ENCODE measurements at regions not wholly inside any gene's neighbourhood (a gene's known extent, or its start where the extent isn't known, plus 50 kb on each side); places are given as distances from the start of the nearest gene placed in this dataset.

GRCh38 chr13:21799671-21800070 is 128.8 kb downstream of the FGF9 start:
- Histone ChIP-seq H3K9ac (replicated peaks in 1 of 4; ENCODE audit: extremely low read depth in 1 of 4, low read depth in 3 of 4, low read length in 3 of 4) (no peak overlapping the region), H3K14ac (ENCODE audit: insufficient read length) (no peak overlapping the region), H3K4me3 (ENCODE audit: extremely low read depth in 1 of 4, insufficient read depth in 2 of 4, low read depth in 3 of 4, low read length in 4 of 4) (no peak overlapping the region), H3K56ac (replicated peaks; ENCODE audit: insufficient read length, low read depth, low read length) (no peak overlapping the region), H3K36me3 (ENCODE audit: control insufficient read depth in 2 of 4, insufficient read depth in 4 of 4, low read length in 3 of 4) (no peaks in the 10 kb centered on the region), H4K20me1 (replicated peaks in 1 of 2; ENCODE audit: control insufficient read depth in 1 of 2, insufficient read depth in 2 of 2, low read length in 2 of 2) (no peaks in the 10 kb centered on the region), H2BK15ac (ENCODE audit: low read length) (no peak overlapping the region), H3K18ac (ENCODE audit: extremely low read depth, low read length) (no peak overlapping the region), H2AFZ (ENCODE audit: low read length) (no peak overlapping the region), H3K4me2 (ENCODE audit: insufficient read depth in 1 of 2, low read depth in 2 of 2, low read length in 2 of 2) (no peak overlapping the region), H3K23ac (ENCODE audit: insufficient read length) (no peak overlapping the region), H2BK5ac (ENCODE audit: low read depth, low read length) (no peak overlapping the region), H3K79me2 (ENCODE audit: control insufficient read depth in 1 of 2, insufficient read depth in 2 of 2, low read length in 2 of 2) (no peaks in the 10 kb centered on the region), H2BK20ac (ENCODE audit: low read length) (no peak overlapping the region), H3K4me1 (replicated peaks in 1 of 4; ENCODE audit: control insufficient read depth in 3 of 4, insufficient read depth in 4 of 4, low read length in 3 of 4) (no peaks in the 10 kb centered on the region), H3K27me3 (replicated peaks in 1 of 4; ENCODE audit: control insufficient read depth in 3 of 4, extremely low read depth in 1 of 4, insufficient read depth in 3 of 4, low read length in 3 of 4) (no peaks in the 10 kb centered on the region), H3K23me2 (ENCODE audit: low read depth, low read length) (no peaks in the 10 kb centered on the region), H3K9me3 (ENCODE audit: insufficient read depth in 2 of 2, low read depth in 1 of 2, low read length in 1 of 2) (no peaks in the 10 kb centered on the region), H2BK120ac (replicated peaks; ENCODE audit: low read depth, low read length) (no peak overlapping the region), H4K5ac (ENCODE audit: insufficient read length, low read depth, low read length) (no peak overlapping the region), H4K8ac (ENCODE audit: extremely low read depth, insufficient read depth, low read length) (peak overlapping the region; percentile 29; the same call in 1 of the 2 replicates), H4K91ac (replicated peaks; ENCODE audit: insufficient read length, low read length) (no peak overlapping the region), H3K79me1 (ENCODE audit: low read depth, low read length) (no peaks in the 10 kb centered on the region), H2AK5ac (ENCODE audit: low read depth, low read length) (no peak overlapping the region), H2BK12ac (ENCODE audit: low read depth, low read length) (no peak overlapping the region), H3K27ac (ENCODE audit: low read depth, low read length) (no peak overlapping the region), H3K4ac (replicated peaks; ENCODE audit: insufficient read length, low read depth, low read length) (no peak overlapping the region)
- TF ChIP-seq CHD2 (IDR thresholded peaks at IDR 0.05; ENCODE audit: low read length): no peak
- TF ChIP-seq CEBPB (IDR thresholded peaks at IDR 0.05; ENCODE audit: low read depth, low read length): no peak
- no peak for TF ChIP-seq CHD1 (IDR thresholded peaks at IDR 0.05; ENCODE audit: low read depth, low read length)
- no peak for TF ChIP-seq ATF3 (IDR thresholded peaks at IDR 0.05; ENCODE audit: insufficient read depth, low read depth, low read length)
- TF ChIP-seq BCL11A (IDR thresholded peaks at IDR 0.05; ENCODE audit: low read depth in 2 of 2, low read length in 2 of 2): no peak
- no peak for TF ChIP-seq EP300 (IDR thresholded peaks at IDR 0.05; ENCODE audit: borderline replicate concordance in 1 of 2, low read depth in 2 of 2, low read length in 2 of 2)
- ChIA-PET POLR2A (ENCODE audit: partially characterized antibody) (no interaction called here), CTCF (ENCODE audit: partially characterized antibody) (no interaction called here)
- DNase-seq (ENCODE audit: low read depth in 1 of 2, low spot score in 2 of 2): no peak
- no peak for FAIRE-seq
- WGBS, 2 experiments (ENCODE audit: extremely low coverage in 1 of 2, insufficient coverage in 1 of 2, insufficient read length in 1 of 2, insufficient replicate concordance in 2 of 2, low coverage in 1 of 2, low lambda C conversion rate in 2 of 2, missing lambda C conversion rate in 1 of 2): 90% methylated on average over 3 of the region's 3 CpGs; no CpG with 5 or more reads in 1 of the 2 experiments
